NCI-H1417 treated with DMSO at 0.1 percent for 48 hours (cell line): ENCODE measurements at regions not wholly inside any gene's neighbourhood (a gene's known extent, or its start where the extent isn't known, plus 50 kb on each side); places are given as distances from the start of the nearest gene placed in this dataset.
"Not testable (repeated sequence)": the region's sequence is repeated elsewhere in the genome, so short reads cannot be mapped to it uniquely, and the experiment has no call there.

Source experiments
- DNase-seq: peaks from one replicate; lab custom pipeline; 2025; lab: John Stamatoyannopoulos, UW

GRCh38 chr9:85792057-85792456, 50.3 kb upstream of the AGTPBP1 start:
- not testable (repeated sequence) for DNase-seq

- not testable (repeated sequence) for DNase-seq
Measured at GRCh38 chr9:85802978-85803695, 61.4 kb upstream of the AGTPBP1 start.

GRCh38 chr9:85804847-85805133, 63.0 kb upstream of the AGTPBP1 start:
- not testable (repeated sequence) for DNase-seq

- peak; percentile 49 for DNase-seq
Measured at GRCh38 chr9:85805134-85806005, 63.6 kb upstream of the AGTPBP1 start.

GRCh38 chr9:85808329-85808728, 66.6 kb upstream of the AGTPBP1 start:
- DNase-seq: not testable (repeated sequence)

- DNase-seq: not testable (repeated sequence)
Measured at GRCh38 chr9:85813388-85813787, 71.6 kb upstream of the AGTPBP1 start.

GRCh38 chr9:85814800-85815199, 73.0 kb upstream of the AGTPBP1 start:
- DNase-seq: not testable (repeated sequence)

GRCh38 chr9:85818971-85819370, 77.2 kb upstream of the AGTPBP1 start:
- DNase-seq: not testable (repeated sequence)

GRCh38 chr9:85820598-85820997, 78.8 kb upstream of the AGTPBP1 start:
- not testable (repeated sequence) for DNase-seq

GRCh38 chr9:85824949-85825348, 83.2 kb upstream of the AGTPBP1 start:
- not testable (repeated sequence) for DNase-seq

GRCh38 chr9:85834591-85834990, 92.8 kb upstream of the AGTPBP1 start:
- not testable (repeated sequence) for DNase-seq

GRCh38 chr9:85843949-85844348, 97.0 kb upstream of the NAA35 start:
- DNase-seq: not testable (repeated sequence)

GRCh38 chr9:85847782-85848181, 93.2 kb upstream of the NAA35 start:
- DNase-seq: not testable (repeated sequence)

- no peak for DNase-seq
Measured at GRCh38 chr9:85858056-85858750, 82.7 kb upstream of the NAA35 start.

- DNase-seq: no peak
Measured at GRCh38 chr9:85859765-85860164, 81.2 kb upstream of the NAA35 start.

GRCh38 chr9:85861882-85862281, 79.1 kb upstream of the NAA35 start:
- not testable (repeated sequence) for DNase-seq

GRCh38 chr9:85863875-85864274, 77.1 kb upstream of the NAA35 start:
- no peak for DNase-seq

GRCh38 chr9:85871008-85871407, 69.9 kb upstream of the NAA35 start:
- no peak for DNase-seq

GRCh38 chr9:85871683-85872082, 69.3 kb upstream of the NAA35 start:
- DNase-seq: not testable (repeated sequence)

GRCh38 chr9:85872463-85872862, 68.5 kb upstream of the NAA35 start:
- DNase-seq: no peak

GRCh38 chr9:85876628-85877027, 64.3 kb upstream of the NAA35 start:
- no peak for DNase-seq

- DNase-seq: not testable (repeated sequence)
Measured at GRCh38 chr9:85878872-85879597, 61.9 kb upstream of the NAA35 start.
